Tibial artery (tissue), 4 donors: ENCODE measurements at regions not wholly inside any gene's neighbourhood (a gene's known extent, or its start where the extent isn't known, plus 50 kb on each side); places are given as distances from the start of the nearest gene placed in this dataset.

Experiments
- DNase-seq, 2 donors: peaks; one replicate each; pipeline ENCODE4 v3.0.0-alpha.2; 2019
- H3K27ac ChIP-seq, 2 donors: fragments of 200-600 bp; sonication (generic) in 1 of 2; 1 replicate in 1 of 2; 2 replicates in 1 of 2; pipeline ENCODE4 v1.5.1; 2018 to 2019; ENCODE audit warnings: mild to moderate bottlenecking in 1 of 2
- H3K27me3 ChIP-seq, 2 donors: fragments of 200-600 bp; sonication (generic) in 1 of 2; one replicate each; pipeline versions ENCODE4 v1.5.1 to v1.6.0; 2016 to 2019
- H3K36me3 ChIP-seq, 3 donors: fragments of 200-600 bp; sonication (generic) in 2 of 3; one replicate each; pipeline ENCODE4 v1.5.1; 2016 to 2019; ENCODE audit warnings: mild to moderate bottlenecking in 2 of 3
- H3K4me1 ChIP-seq, 4 donors: fragments of 200-600 bp; sonication (generic) in 2 of 4; 1 replicate in 3 of 4; 2 replicates in 1 of 4; pipeline ENCODE4 v1.5.1; 2016 to 2019
- H3K4me3 ChIP-seq, 2 donors: fragments of 200-600 bp; sonication (generic) in 1 of 2; 1 replicate in 1 of 2; 2 replicates in 1 of 2; pipeline ENCODE4 v1.5.1; 2018 to 2019; ENCODE audit warnings: mild to moderate bottlenecking in 2 of 2
- H3K9me3 ChIP-seq, 3 donors: fragments of 200-600 bp; sonication (generic) in 1 of 3; one replicate each; pipeline ENCODE4 v1.5.1; 2016 to 2019
- intact Hi-C: fragments of 100-400 bp; cut with DNase I; formaldehyde crosslinking; loops from one replicate; pipeline ENCODE4 v1.15.0; 2023; ENCODE audit warnings: low total_unique reads
- TF ChIP-seq, protein P1 (sequence below), 2 experiments: fragments of 200-600 bp in 1 of 2; fragments of 450-650 bp in 1 of 2; IDR thresholded peaks; one replicate each; pipeline ENCODE4 v1.5.1; 2017 to 2019; ENCODE audit warnings: antibody characterized with exemption in 2 of 2, mild to moderate bottlenecking in 1 of 2, moderate library complexity in 1 of 2

DNA sequence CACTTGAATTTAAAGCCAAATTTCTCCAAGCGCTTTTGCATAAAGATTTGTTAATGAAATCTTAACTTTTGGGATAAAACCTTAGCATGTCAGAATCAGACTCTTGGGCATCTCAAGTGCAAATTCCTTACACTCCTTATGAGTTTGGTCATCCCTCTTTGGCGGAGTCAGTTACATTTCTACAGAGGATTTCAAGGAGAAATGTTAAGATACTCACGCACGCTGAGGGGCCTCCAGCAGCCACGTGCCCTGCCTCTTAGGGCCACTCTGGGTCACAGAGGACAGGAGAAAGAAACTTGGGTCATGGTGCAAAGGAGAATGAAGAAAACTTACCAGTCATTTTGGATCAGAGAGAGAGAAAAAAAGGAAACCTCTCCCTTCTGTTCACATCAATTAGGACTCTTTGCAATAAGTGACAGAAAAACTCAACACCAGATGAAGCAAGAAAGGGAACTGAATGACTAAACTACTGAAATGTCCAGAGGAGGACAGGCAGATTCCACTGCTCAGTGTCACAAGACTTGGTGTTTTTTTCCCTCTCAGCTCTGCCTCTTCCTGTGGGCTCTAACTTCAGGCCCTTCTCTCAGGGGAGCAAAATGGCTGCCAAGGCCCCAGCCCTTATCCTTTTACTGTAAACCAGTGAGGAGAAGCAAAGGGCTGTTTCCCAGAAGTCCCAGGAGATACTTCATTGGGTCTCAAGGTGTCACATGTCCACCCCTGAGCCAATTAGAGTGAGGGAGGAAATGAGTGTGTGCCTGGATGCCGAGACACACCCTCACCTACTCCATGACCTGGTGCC, 63.3 kb upstream of the NFIL3 start:
- intact Hi-C loops = no loop called here
- H3K4me3 ChIP-seq = no peak overlapping the region
- DNase-seq = no peak
- H3K27ac ChIP-seq = no peak overlapping the region
- no peaks in the 10 kb centered on the region for H3K9me3 ChIP-seq
- H3K36me3 ChIP-seq = no peaks in the 10 kb centered on the region
- no peaks in the 10 kb centered on the region for H3K27me3 ChIP-seq
- peaks cover 0 to 38% (median 14%) of the 10 kb centered on the region in 4 donors for H3K4me1 ChIP-seq
- TF ChIP-seq, protein P1, sequence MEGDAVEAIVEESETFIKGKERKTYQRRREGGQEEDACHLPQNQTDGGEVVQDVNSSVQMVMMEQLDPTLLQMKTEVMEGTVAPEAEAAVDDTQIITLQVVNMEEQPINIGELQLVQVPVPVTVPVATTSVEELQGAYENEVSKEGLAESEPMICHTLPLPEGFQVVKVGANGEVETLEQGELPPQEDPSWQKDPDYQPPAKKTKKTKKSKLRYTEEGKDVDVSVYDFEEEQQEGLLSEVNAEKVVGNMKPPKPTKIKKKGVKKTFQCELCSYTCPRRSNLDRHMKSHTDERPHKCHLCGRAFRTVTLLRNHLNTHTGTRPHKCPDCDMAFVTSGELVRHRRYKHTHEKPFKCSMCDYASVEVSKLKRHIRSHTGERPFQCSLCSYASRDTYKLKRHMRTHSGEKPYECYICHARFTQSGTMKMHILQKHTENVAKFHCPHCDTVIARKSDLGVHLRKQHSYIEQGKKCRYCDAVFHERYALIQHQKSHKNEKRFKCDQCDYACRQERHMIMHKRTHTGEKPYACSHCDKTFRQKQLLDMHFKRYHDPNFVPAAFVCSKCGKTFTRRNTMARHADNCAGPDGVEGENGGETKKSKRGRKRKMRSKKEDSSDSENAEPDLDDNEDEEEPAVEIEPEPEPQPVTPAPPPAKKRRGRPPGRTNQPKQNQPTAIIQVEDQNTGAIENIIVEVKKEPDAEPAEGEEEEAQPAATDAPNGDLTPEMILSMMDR (IDR thresholded peaks at IDR 0.05) = no peak

DNA sequence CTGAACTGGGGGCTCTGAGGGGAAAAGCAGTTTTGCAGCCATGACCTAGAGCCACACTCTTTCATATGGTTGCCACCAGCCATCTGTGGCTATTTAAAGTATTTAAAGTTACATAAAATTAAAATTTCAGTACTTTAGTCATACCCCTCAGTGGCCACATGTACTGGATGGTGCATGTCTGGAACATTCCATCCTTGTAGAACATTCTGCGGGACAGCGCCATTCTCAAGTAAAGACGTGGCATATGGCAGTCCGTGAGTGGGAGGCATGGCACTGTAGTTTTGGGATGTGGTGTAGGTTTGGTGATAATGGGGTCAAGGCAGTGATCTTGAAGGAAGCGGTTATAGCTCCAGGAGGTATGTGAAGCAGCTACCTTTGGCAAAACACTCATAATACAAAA, 61.4 kb upstream of the NFIL3 start:
- no peaks in the 10 kb centered on the region for H3K36me3 ChIP-seq
- H3K4me3 ChIP-seq = no peak overlapping the region
- intact Hi-C loops = no loop called here
- no peak for DNase-seq
- no peak overlapping the region for H3K27ac ChIP-seq
- peaks cover 0 to 37% (median 14%) of the 10 kb centered on the region in 4 donors for H3K4me1 ChIP-seq
- H3K27me3 ChIP-seq = no peaks in the 10 kb centered on the region
- no peaks in the 10 kb centered on the region for H3K9me3 ChIP-seq
- TF ChIP-seq, protein P1 (IDR thresholded peaks at IDR 0.05) = no peak

DNA sequence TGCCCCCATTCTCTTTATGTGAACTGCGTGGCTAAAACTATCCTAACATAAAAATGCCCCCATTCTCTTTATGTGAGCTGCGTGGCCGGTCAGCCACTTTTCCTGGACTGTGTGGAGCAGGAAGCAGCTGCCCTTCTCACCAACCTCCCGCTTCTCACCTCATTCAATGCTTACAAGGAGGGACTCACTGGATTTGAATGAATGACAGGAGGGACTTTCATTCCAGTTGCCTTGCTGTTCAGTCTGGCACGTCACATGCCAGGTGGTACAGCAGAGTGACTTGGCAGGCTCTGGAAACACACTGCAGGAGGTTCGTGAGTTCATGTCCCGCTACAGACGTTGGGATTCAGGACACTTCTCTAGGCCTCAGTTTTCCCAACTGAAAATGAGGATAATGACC, 60.2 kb upstream of the NFIL3 start:
- Histone ChIP-seq H3K27me3 (no peaks in the 10 kb centered on the region), H3K36me3 (no peaks in the 10 kb centered on the region), H3K9me3 (no peaks in the 10 kb centered on the region), H3K4me3 (peak overlapping the region in 1 of 2 donors; percentile 13), H3K27ac (peak overlapping the region; percentile 49 to 55), H3K4me1 (peaks cover 0 to 26% (median 12%) of the 10 kb centered on the region in 4 donors)
- TF ChIP-seq, protein P1 (IDR thresholded peaks at IDR 0.05) = no peak
- DNase-seq = no peak
- intact Hi-C loops = no loop called here

DNA sequence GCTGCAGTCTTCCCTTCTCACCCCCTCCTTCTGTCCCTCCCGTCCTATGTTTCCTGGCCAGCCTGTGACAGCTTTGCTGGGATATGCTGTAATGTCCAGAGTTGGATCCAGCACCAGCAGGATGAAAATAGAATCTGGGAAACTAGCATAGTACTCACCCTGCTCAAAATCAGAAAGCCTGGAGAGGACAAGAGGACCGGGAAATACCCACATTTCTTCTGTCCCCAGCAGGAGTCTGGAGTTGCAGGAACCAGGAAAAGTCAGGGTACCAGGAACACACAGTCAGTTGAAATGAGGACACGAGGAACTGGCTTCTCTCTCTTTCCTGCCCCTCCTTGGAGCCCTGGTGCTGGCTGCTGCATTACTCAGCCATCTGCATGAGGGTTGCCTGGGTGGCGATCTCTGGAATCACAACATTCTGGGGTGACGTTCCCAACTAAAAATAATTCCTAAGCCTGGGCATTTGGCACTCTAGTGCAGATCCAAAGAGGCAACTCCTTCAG, 59.6 kb upstream of the NFIL3 start:
- intact Hi-C loops = no loop called here
- Histone ChIP-seq H3K4me3 (peak overlapping the region in 1 of 2 donors; percentile 13), H3K4me1 (peaks cover 0 to 26% (median 11%) of the 10 kb centered on the region in 4 donors), H3K27ac (peak overlapping the region; percentile 49 to 55), H3K9me3 (no peaks in the 10 kb centered on the region), H3K36me3 (no peaks in the 10 kb centered on the region), H3K27me3 (no peaks in the 10 kb centered on the region)
- DNase-seq = peak in 1 of 2 donors; percentile 77
- TF ChIP-seq, protein P1 (IDR thresholded peaks at IDR 0.05) = no peak

- no peaks in the 10 kb centered on the region for H3K9me3 ChIP-seq
- no peaks in the 10 kb centered on the region for H3K36me3 ChIP-seq
- no peak overlapping the region for H3K4me3 ChIP-seq
- H3K4me1 ChIP-seq = peaks cover 0 to 23% (median 11%) of the 10 kb centered on the region in 4 donors
- TF ChIP-seq, protein P1 (IDR thresholded peaks at IDR 0.05) = no peak
- intact Hi-C loops = no loop called here
- no peak for DNase-seq
- H3K27me3 ChIP-seq = no peaks in the 10 kb centered on the region
- H3K27ac ChIP-seq = no peak overlapping the region
Observed at GRCh38 chr9:91481972-91482371, 58.3 kb upstream of the NFIL3 start.
